Activated naive CD4-positive, alpha-beta T cell treated with anti-CD3 and anti-CD28 coated beads for 36 hours (primary cell): ENCODE measurements at regions not wholly inside any gene's neighbourhood (a gene's known extent, or its start where the extent isn't known, plus 50 kb on each side); places are given as distances from the start of the nearest gene placed in this dataset.

ENCODE experiments used
- CTCF ChIA-PET: fragments of 350-600 bp; sonication (Branson Sonifier 250); formaldehyde crosslinking; loops from one replicate; lab custom pipeline; 2021; ENCODE audit warnings: antibody characterized with exemption; lab: Charles Lee
- DNase-seq: peaks from one replicate; pipeline ENCODE4 v3.0.0-alpha.2; 2020
- H3K27ac Mint-ChIP-seq: one replicate; pipeline ENCODE4 v1.8.0; 2021; ENCODE audit warnings: mild to moderate bottlenecking, mixed read lengths
- H3K27me3 Mint-ChIP-seq: one replicate; pipeline ENCODE4 v1.8.0; 2021; ENCODE audit warnings: low read depth, mixed read lengths
- H3K36me3 Mint-ChIP-seq: one replicate; pipeline ENCODE4 v1.8.0; 2021; ENCODE audit warnings: low read depth, mixed read lengths
- H3K4me1 Mint-ChIP-seq: one replicate; pipeline ENCODE4 v1.8.0; 2021; ENCODE audit warnings: low read depth, mixed read lengths
- H3K4me3 Mint-ChIP-seq: one replicate; pipeline ENCODE4 v1.8.0; 2021; ENCODE audit warnings: mild to moderate bottlenecking, moderate library complexity, mixed read lengths
- H3K9me3 Mint-ChIP-seq: one replicate; pipeline ENCODE4 v1.8.0; 2021; ENCODE audit warnings: mixed read lengths
- intact Hi-C: fragments of 100-400 bp; cut with micrococcal nuclease; formaldehyde crosslinking; loops from one replicate; pipeline ENCODE4 v1.15.1; 2023

DNA sequence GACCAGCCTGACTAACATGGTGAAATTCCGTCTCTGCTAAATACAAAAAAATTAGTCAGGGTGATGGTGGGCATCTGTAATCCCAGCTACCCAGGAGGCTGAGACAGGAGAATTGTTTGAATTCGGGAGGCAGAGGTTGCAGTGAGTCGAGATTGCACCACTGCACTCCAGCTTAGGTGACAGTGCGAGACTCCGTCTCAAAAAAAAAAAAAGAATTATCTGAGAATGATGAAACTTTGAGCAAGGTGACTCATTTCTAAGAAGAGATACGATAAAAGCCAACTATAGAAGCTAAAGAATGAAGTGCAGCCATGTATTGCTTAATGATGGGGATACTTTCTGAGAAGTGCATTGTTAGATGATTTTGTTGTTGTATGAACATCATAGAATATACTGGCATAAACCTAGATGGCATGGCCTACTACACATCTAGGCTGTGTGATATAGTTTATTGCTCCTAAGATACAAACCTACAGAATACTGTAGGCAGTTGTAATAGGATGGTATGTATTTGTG, 64.7 kb downstream of the SNRPE start:
- no peak for DNase-seq
- H3K9me3 Mint-ChIP-seq = no peaks in the 10 kb centered on the region
- intact Hi-C loops = no loop called here
- H3K27ac Mint-ChIP-seq = no peak overlapping the region
- H3K4me3 Mint-ChIP-seq = no peak overlapping the region
- H3K4me1 Mint-ChIP-seq = no peaks in the 10 kb centered on the region
- CTCF ChIA-PET = interaction anchor here (0.6 kb wide), 1 partner anchor 709 kb away, joined by 4 read pairs; no protein-coding TSS in a partner anchor
- H3K27me3 Mint-ChIP-seq = no peaks in the 10 kb centered on the region
- no peaks in the 10 kb centered on the region for H3K36me3 Mint-ChIP-seq

DNA sequence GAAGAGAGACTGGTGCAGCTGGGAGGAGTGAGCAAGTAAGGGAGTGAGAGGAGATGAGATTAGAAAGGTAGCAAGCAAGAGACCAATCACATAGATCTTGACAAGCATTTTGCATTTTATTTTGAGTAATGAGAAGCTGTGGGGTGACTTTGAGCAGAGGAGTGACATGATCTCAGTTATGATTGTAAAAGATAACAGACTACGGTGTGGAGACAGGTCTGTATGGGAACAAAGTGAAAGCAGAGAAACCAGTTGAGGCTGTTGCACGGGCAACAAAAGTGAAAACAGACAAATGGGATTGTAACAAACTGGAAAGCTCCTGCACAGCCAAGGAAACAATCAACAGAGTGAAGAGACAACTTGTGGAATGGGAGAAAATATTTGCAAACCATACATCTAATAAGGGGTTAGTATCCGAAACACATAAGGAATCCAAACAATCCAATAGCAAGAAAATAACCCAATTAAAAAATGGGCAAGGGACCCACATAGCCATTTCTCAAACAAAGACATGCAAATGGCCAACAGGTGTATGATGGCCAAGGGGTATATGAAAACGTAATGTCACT, 68.4 kb downstream of the SNRPE start:
- DNase-seq = no peak
- CTCF ChIA-PET = no interaction called here
- Mint-ChIP-seq H3K4me1 (no peaks in the 10 kb centered on the region), H3K27ac (no peak overlapping the region), H3K4me3 (no peak overlapping the region), H3K27me3 (no peaks in the 10 kb centered on the region), H3K36me3 (no peaks in the 10 kb centered on the region), H3K9me3 (no peaks in the 10 kb centered on the region)
- intact Hi-C loops = no loop called here

DNA sequence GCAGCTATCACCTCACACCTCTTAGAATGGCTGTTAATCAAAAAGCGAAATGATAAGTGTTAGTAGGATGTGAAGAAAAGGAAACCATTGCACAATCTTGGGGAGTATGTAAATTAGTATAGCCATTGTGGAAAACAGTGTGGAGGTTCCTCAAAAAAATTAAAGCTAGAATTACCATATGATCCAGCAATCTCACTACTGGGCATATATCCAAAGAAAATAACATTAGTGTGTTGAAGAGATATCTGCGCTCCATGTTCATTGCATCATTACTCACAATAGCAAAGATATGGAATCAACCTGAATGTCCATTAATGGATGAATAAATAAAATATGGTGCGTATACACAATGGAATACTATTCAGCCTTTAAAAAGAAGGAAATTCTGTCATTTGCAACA, 68.9 kb downstream of the SNRPE start:
- Mint-ChIP-seq H3K27ac (no peak overlapping the region), H3K4me1 (no peaks in the 10 kb centered on the region)

GRCh38 chr1:203931953-203932352, 70.6 kb downstream of the SNRPE start:
- H3K36me3 Mint-ChIP-seq = no peaks in the 10 kb centered on the region
- no peaks in the 10 kb centered on the region for H3K4me1 Mint-ChIP-seq
- no peak overlapping the region for H3K27ac Mint-ChIP-seq
- H3K4me3 Mint-ChIP-seq = no peak overlapping the region
- intact Hi-C loops = no loop called here
- H3K9me3 Mint-ChIP-seq = no peaks in the 10 kb centered on the region
- no peaks in the 10 kb centered on the region for H3K27me3 Mint-ChIP-seq
- CTCF ChIA-PET = no interaction called here
- DNase-seq = no peak

More for the DNA sequence above, 68.9 kb downstream of the SNRPE start:
- no peaks in the 10 kb centered on the region for H3K27me3 Mint-ChIP-seq
- H3K4me3 Mint-ChIP-seq = no peak overlapping the region
- CTCF ChIA-PET = no interaction called here
- DNase-seq = no peak
- intact Hi-C loops = no loop called here
- H3K36me3 Mint-ChIP-seq = no peaks in the 10 kb centered on the region
- H3K9me3 Mint-ChIP-seq = no peaks in the 10 kb centered on the region

GRCh38 chr1:203932556-203932955, 71.2 kb downstream of the SNRPE start:
- no peaks in the 10 kb centered on the region for H3K36me3 Mint-ChIP-seq
- DNase-seq = no peak
- intact Hi-C loops = no loop called here
- no peaks in the 10 kb centered on the region for H3K27me3 Mint-ChIP-seq
- no peaks in the 10 kb centered on the region for H3K4me1 Mint-ChIP-seq
- H3K27ac Mint-ChIP-seq = no peak overlapping the region
- no peaks in the 10 kb centered on the region for H3K9me3 Mint-ChIP-seq
- H3K4me3 Mint-ChIP-seq = no peak overlapping the region
- CTCF ChIA-PET = no interaction called here

DNA sequence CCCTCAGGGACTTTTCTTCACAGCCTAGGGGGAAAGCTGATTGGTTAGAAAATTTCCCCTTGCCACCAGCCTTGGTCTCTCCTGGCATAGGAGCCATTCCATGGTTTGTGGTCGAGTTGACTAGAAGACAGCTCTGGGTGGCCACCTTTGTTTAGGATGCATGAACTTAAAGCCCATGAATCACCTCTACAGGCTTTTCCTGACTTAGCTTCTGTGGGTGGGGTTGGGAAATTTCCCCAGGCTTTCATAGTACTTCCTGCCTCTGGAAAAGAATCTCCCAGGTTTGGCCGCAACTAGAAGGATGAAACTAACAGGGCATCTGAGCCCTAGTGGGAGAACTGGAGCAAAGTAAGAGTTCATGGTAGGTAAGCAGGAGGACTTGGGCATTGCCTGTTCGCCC, 72.6 kb downstream of the SNRPE start:
- H3K4me1 Mint-ChIP-seq = no peaks in the 10 kb centered on the region
- intact Hi-C loops = no loop called here
- no peaks in the 10 kb centered on the region for H3K36me3 Mint-ChIP-seq
- no peaks in the 10 kb centered on the region for H3K9me3 Mint-ChIP-seq
- no peak for DNase-seq
- no peak overlapping the region for H3K4me3 Mint-ChIP-seq
- no peak overlapping the region for H3K27ac Mint-ChIP-seq
- CTCF ChIA-PET = no interaction called here
- peaks cover 8% of the 10 kb centered on the region for H3K27me3 Mint-ChIP-seq

- H3K9me3 Mint-ChIP-seq = no peaks in the 10 kb centered on the region
- no peaks in the 10 kb centered on the region for H3K4me1 Mint-ChIP-seq
- H3K36me3 Mint-ChIP-seq = no peaks in the 10 kb centered on the region
- no peak overlapping the region for H3K4me3 Mint-ChIP-seq
- CTCF ChIA-PET = interaction anchor here (1.2 kb wide), 1 partner anchor 74 kb away, joined by 3 read pairs; the partner anchor contains the start of gene SNRPE
- no peak overlapping the region for H3K27ac Mint-ChIP-seq
- DNase-seq = no peak
- peaks cover 8% of the 10 kb centered on the region for H3K27me3 Mint-ChIP-seq
- intact Hi-C loops = no loop called here
These were observed 73.3 kb downstream of the SNRPE start for GRCh38 chr1:203934651-203935050.

- Mint-ChIP-seq H3K9me3 (no peaks in the 10 kb centered on the region), H3K4me1 (no peaks in the 10 kb centered on the region), H3K4me3 (no peak overlapping the region), H3K27me3 (peaks cover 8% of the 10 kb centered on the region), H3K36me3 (no peaks in the 10 kb centered on the region), H3K27ac (no peak overlapping the region)
- CTCF ChIA-PET = interaction anchor here (1.2 kb wide), 1 partner anchor 74 kb away, joined by 3 read pairs; the partner anchor contains the start of gene SNRPE
- DNase-seq = no peak
- intact Hi-C loops = no loop called here
These were observed 73.9 kb downstream of the SNRPE start for GRCh38 chr1:203935321-203935720.

DNA sequence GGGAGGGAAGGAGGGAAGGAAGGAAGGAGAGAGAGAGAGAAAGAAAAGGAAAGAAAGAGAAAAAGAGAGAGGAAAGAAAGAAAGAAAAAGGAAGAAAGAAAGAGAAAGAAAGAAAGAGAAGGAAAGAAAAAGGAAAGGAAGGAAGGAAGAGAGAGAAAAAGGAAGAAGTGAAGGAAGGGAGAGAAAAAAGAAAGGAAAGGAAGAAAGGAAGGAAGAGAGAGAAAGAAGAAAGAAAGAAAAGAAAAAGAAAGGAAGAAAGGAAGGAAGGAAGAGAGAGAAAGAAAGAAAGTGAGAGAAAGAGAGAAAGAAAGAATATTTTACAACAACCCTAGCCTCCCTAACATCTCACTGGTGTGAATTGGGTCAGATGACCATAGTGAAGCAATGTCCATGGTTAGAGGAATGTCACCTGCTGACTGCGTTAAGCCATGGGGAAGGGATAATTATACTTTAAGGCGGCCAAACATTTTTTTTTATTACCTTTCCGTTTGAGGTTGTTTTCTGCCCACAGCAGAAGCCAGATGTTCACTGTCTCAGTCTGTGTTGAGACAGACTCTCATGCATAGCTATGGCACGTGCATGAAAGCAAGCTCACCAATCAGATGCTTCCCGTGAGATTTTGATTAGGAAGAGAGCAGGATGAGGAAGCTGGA, 76.4 kb downstream of the SNRPE start:
- H3K27ac Mint-ChIP-seq = no peak overlapping the region
- no peaks in the 10 kb centered on the region for H3K36me3 Mint-ChIP-seq
- no peaks in the 10 kb centered on the region for H3K4me1 Mint-ChIP-seq
- DNase-seq = no peak
- peaks cover 8% of the 10 kb centered on the region for H3K27me3 Mint-ChIP-seq
- H3K9me3 Mint-ChIP-seq = no peaks in the 10 kb centered on the region
- intact Hi-C loops = no loop called here
- CTCF ChIA-PET = no interaction called here
- H3K4me3 Mint-ChIP-seq = no peak overlapping the region

DNA sequence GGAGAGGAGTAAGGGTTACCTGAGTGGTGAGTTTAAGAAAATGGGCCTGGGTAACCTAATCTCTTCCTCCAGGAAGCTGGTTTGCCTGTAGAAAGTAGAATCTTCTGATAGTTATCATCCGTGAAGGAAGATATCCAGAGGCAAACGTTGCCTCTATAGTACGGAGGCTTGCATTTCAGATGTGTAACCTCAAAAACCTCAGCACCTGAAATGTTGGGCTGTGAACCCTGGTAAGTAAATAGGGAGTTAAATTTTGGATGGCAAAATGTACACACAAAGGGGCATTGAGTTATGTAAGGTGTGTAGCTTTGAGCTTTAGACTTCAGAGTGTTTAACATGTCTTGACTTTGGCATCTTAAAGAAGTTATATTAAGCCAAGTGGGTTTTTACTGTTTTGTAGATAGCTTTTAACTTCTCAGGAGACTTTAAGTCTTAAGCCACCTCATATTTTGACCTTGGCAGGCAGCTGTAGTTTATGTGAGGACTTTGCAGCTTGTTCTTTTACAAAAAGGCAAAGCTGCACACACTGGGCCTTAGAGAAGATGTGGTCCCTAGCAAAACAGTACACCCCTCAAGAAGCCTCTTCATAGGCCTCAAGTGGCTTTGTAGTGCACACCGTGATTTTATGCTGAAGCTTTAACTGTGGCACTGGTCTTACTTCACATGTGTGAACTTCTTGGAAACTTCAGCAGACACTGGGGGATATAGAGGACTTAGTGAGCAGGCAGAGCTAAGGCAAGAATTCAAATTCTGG, 83.4 kb downstream of the SNRPE start:
- no peak overlapping the region for H3K4me3 Mint-ChIP-seq
- CTCF ChIA-PET = no interaction called here
- no peak overlapping the region for H3K27ac Mint-ChIP-seq
- no peaks in the 10 kb centered on the region for H3K4me1 Mint-ChIP-seq
- H3K27me3 Mint-ChIP-seq = no peaks in the 10 kb centered on the region
- DNase-seq = no peak
- intact Hi-C loops = no loop called here
- no peaks in the 10 kb centered on the region for H3K36me3 Mint-ChIP-seq
- H3K9me3 Mint-ChIP-seq = no peaks in the 10 kb centered on the region

DNA sequence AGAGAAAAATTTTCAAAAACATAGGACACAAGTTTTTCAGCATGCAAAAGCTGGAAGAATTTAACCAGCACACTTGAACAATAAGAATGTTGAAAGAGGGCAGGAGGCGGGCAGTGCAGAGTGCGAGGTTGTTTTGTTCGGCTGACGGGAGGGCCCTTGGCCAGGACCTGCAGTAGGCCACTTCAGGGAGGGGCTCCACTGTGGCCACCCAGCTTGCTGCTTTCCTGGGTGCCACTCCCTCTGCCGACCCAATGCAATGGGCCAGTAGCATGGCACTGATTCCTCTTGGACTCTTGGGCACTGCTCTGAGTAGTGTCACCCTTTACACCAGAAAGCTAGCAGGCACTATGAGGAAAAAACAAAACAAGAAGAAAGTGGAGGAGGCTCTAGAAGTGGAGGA, 92.9 kb downstream of the SNRPE start:
- no peak for DNase-seq
- Mint-ChIP-seq H3K4me3 (no peak overlapping the region), H3K27me3 (peaks cover 1% of the 10 kb centered on the region), H3K36me3 (no peaks in the 10 kb centered on the region), H3K27ac (no peak overlapping the region), H3K4me1 (no peaks in the 10 kb centered on the region), H3K9me3 (peaks cover 13% of the 10 kb centered on the region)
- CTCF ChIA-PET = no interaction called here
- intact Hi-C loops = no loop called here

- CTCF ChIA-PET = interaction anchor here (0.6 kb wide), 1 partner anchor 19 kb away, joined by 3 read pairs; no protein-coding TSS in a partner anchor
- Mint-ChIP-seq H3K4me1 (no peaks in the 10 kb centered on the region), H3K9me3 (peaks cover 13% of the 10 kb centered on the region), H3K27ac (no peak overlapping the region), H3K27me3 (peaks cover 1% of the 10 kb centered on the region), H3K4me3 (no peak overlapping the region), H3K36me3 (no peaks in the 10 kb centered on the region)
- no peak for DNase-seq
- intact Hi-C loops = no loop called here
These were observed 93.6 kb downstream of the SNRPE start for GRCh38 chr1:203954788-203955552.
